Activated CD4-positive, alpha-beta T cell treated with anti-CD3 and anti-CD28 coated beads, Interleukin-2, Interleukin-6, amounts not matched to agents 100 ng/mL and 50 ng/mL, durations not matched to agents 16 hours and 8 hours (primary cell): ENCODE measurements at regions not wholly inside any gene's neighbourhood (a gene's known extent, or its start where the extent isn't known, plus 50 kb on each side); places are given as distances from the start of the nearest gene placed in this dataset.
"Not testable (repeated sequence)": the region's sequence is repeated elsewhere in the genome, so short reads cannot be mapped to it uniquely, and the experiment has no call there.

Experiments
- DNase-seq: peaks from one replicate; pipeline ENCODE4 v3.0.0-alpha.2; 2020

DNA sequence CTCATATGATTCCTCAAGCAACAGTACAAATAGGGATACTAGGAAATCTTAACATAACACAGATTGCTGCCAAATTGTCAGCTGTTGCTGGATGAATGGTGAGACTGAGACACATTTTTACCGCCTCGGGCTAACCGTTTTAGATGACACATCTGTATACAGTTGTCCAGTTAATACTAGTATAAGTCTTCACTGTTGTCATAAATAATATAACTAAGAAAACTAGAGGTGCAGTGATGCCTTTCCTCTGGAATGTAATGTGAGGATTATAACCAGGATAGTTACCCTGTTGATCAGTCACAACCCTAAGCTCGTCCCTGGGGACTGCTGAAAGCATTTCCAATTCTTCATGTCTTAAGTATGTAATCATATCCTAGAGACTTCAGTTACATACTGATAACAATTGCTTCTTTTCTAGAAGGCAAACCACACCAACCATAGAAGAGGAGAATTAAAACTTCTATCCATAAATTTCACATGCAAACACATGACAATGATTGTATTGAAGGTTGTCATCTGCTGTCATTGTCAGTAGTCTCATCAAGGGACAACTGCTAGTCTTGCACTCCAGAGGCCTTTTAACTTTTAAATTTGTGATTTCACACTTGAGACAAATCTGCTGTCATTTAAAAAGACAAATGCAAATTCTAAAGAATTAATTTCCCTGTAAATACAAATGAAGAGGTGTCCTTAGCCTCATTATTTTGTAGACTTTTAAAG, 100.4 kb upstream of the SEMA3D start:
- no peak for DNase-seq

GRCh38 chr7:85286446-85286845, 99.6 kb upstream of the SEMA3D start:
- no peak for DNase-seq

DNA sequence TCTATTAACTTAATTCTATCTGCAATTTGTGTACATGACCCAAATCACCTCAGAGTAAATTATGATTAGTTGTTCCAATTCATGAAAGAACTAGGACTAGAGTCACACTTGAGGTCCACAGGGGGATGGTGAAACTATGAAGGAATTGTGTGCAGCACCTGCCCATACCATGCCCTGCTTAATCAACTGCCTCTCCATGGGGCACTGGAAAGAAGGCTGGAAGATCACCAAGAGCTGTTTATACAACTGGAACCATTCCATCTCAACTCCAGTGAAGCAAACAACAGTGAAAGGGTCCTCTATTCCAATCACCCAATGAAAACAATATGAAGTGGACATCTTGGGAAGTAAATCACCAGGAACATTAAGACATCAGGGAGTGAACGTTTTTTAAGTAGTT, 98.7 kb upstream of the SEMA3D start:
- DNase-seq, result no peak

- DNase-seq, result no peak
These were observed 88.3 kb upstream of the SEMA3D start for GRCh38 chr7:85275204-85275603.

GRCh38 chr7:85274454-85274853, 87.6 kb upstream of the SEMA3D start:
- DNase-seq, result no peak

GRCh38 chr7:85262891-85263290, 76.0 kb upstream of the SEMA3D start:
- DNase-seq, result no peak

DNA sequence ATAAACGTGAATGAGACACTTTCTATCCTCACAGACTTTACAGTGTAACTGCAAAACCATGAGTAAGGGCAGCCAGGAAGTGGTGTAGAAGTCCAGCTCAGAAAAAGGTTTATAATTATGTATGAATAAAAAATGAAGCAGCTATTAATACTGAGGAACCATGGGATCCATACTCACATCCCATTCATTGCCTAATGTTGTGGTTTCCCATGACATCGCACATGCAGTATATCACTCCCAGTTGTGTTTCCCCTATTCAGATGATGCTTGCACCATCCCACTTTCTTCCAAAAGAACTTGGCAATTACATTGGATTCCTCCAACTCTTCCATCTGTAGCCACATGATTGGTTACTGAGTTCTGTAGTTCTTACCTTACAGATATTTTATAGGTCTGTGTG, 74.5 kb upstream of the SEMA3D start:
- no peak for DNase-seq

GRCh38 chr7:85249787-85250186, 62.9 kb upstream of the SEMA3D start:
- not testable (repeated sequence) for DNase-seq

GRCh38 chr7:85239109-85239508, 52.3 kb upstream of the SEMA3D start:
- no peak for DNase-seq

DNA sequence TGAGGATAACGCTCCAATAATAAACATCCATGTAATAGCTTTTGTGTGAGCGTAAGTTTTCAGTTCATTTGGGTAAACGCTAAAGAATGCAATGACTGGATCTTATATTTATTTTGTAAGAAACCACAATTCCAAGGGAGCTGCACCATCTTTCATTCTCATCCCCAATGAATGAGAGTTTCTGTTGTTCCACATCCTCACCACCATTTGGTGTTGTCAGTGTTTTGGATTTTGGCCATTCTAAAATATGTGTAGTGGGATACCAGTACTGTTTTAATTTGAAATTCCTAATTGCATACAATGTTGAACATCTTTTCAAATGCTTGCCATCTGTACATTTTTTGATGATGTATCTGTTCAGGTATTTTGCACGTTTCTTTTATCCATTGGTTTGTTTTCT, 50.9 kb upstream of the SEMA3D start:
- DNase-seq, result no peak
